Renal cortex interstitium (tissue), 11 donors: ENCODE measurements at regions not wholly inside any gene's neighbourhood (a gene's known extent, or its start where the extent isn't known, plus 50 kb on each side); places are given as distances from the start of the nearest gene placed in this dataset.

Experiments used
- DNase-seq, 11 donors: peaks; one replicate each; pipeline ENCODE4 v3.0.0-alpha.2; 2013; ENCODE audit warnings: low read depth in 9 of 11, low spot score in 4 of 11; ENCODE audit errors: extremely low read depth in 1 of 11

DNA sequence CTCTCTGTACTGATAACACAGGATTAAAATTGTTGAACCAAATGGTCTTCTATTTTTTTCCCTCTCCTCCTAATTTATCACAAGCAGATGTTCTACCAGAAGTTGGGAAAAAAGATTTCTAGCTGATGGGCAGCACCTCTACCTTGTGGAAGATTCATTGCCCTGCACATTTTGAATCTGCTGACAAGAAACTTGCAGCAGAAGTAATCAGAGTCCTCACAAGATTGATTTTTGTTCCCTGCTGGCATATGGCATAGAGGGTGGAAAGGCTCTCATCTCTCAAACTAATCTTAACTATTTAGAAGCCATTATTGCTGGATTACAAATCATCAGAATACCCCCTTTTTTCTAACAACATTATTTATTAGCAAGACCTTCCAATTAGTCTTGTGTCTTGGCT, 148.9 kb upstream of the MEIS2 start:
- DNase-seq, result no peak

- no peak for DNase-seq
Observed at GRCh38 chr15:37252530-37252929, 152.2 kb upstream of the MEIS2 start.

- DNase-seq, result peak in 1 of 11 donors; percentile 1
Observed at GRCh38 chr15:37253877-37254276, 153.5 kb upstream of the MEIS2 start.

GRCh38 chr15:37260255-37260654, 159.9 kb upstream of the MEIS2 start:
- DNase-seq, result no peak

DNA sequence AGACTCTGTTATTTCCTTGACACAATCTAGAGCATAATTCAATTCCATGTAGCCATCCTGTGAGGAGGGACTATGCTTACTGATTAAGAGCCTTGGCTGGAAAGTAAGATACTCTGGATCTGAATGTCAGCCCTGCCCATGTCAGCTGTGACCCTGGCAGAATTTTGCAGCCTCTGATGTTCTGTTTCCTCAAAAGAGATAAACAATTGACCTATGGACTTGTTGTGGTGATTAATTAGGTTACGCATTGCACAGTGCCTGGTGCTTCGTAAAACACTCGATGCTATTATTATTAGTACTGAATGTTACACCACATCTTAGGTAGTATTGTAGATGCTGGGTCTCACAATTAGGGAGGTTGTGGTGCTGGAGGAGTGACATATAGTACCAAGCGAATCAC, 161.3 kb upstream of the MEIS2 start:
- no peak for DNase-seq

DNA sequence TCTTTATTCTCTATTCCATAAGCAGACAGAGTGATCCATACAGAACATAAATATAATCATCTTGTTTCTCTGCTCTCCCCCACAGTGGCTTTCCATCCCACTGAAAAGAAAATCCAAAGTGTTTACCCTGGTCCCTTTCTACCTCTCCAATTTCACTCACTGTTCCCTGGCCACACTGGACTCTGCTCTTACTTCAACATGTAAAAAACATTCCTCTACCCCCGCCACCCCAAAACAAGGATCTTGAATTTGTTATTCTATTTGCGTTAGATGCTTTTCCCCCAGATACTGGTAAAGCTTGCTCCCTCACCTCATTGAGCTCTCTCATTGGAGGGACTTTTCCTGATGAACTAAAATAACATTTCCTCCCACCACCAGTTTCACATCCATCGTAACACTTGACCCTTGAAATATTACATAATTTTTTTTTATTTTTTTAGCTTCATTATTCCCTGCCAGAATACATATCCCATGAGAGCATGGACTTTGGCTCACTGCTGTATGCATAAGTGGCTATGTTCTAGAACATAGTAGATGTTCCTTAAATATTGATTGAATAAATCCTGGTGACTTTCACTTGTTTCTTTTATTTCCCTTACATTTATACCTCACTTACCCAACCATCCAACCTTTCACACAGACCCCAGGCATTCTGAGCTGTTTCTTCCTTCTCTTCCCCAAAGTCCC, 162.7 kb upstream of the MEIS2 start:
- no peak for DNase-seq

- peak in 1 of 11 donors; percentile 0 for DNase-seq
Observed at GRCh38 chr15:37289109-37289765, 188.9 kb upstream of the MEIS2 start.

GRCh38 chr15:37291920-37292319, 191.6 kb upstream of the MEIS2 start:
- DNase-seq, result no peak

DNA sequence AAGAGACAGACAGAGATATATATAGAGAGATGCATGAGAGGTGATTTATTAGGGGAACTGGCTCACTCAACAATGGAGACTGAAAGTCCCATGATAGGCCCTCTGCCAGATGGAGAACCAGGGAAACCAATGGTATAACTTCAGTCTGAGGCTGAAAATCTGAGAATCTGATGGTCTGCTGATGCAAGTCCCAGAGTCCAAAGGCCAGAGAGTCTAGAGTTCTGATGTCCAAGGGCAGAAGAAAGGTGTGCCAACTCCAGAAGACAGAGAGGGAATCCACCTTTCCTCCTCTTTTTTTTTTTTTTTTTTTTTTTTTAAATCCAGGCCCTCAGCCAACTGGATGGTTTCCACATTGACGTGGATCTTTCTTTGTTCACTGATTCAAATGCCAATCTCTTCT, 197.9 kb upstream of the MEIS2 start:
- no peak for DNase-seq

GRCh38 chr15:37339437-37339836, 239.1 kb upstream of the MEIS2 start:
- DNase-seq, result no peak

DNA sequence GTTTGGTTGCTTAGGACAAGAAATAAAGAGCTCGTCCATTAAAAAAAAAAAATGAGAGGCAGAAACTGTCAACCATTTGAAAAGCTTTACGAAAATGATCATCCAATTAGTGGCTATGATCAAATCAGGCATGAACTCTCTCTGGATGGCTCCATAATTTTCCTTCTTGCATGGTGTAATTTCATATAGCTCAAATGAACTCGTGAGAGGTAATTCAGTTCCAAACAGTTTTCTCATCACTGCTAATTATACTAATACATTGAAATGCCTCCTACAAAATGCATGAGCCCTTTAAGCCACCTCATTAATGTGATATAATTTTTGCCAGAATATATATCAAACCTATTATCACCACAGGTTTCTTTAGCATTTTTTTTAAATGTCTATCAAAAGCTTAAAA, 239.5 kb upstream of the MEIS2 start:
- no peak for DNase-seq

DNA sequence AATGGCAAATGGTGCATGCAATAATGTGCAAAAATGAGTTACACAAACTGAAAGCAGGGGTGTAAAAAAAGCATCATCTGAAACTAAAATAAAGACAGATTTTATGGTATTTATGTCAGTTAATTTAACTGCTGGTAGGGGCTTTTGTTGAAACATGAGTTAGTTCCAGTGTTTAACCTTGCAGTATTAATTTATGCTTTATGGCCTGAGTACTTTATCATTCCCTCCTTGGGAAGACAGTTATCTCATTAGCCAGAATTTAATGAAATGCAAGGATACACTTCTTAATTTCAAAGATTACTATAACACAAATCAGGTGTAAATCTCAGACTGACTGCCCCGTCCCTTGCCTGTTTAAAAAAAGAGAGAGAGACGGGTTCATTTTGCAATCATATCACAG, 240.1 kb upstream of the MEIS2 start:
- DNase-seq, result no peak

GRCh38 chr15:37359101-37359892, 258.9 kb upstream of the MEIS2 start:
- DNase-seq, result no peak

- DNase-seq, result no peak
Observed at GRCh38 chr15:37359893-37360290, 259.5 kb upstream of the MEIS2 start.

GRCh38 chr15:37360724-37361123, 260.4 kb upstream of the MEIS2 start:
- DNase-seq, result no peak

DNA sequence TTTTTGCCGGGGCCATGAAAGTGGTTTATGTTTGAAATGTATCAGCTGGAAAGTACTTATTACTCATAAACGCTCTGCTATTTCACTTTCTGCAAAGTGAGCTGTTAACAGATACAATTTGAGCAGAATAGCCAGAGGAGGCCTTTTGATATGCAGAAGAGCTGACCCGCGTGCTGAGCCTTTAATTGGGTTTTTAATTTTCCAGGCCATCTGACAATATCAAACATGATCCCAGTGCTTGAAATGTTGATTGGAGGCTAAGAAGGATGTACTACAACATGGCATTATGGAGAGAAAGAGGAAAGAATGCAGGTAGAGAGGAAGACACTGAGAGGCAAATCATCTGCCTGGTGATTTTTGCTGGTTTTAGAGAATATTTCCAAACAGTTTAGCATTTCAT, 261.3 kb upstream of the MEIS2 start:
- DNase-seq, result no peak

DNA sequence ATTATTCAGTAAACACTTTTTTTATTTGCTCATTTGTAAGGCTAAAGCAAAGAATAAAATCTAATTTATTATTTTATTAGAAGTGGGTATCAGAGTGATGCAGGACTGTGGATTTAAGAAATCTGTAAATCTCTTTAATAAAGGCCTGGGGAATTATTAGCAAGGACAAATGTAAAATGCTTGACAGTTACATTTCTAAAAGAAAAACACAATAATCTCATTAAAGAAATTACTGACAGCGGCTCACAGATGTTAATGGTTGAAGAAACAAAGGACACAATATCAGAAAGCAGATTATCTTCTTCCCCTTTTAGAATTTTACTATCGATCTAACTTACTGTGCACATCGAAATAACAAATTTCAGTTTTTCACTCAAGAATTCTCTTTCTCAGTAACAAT, 262.1 kb upstream of the MEIS2 start:
- DNase-seq, result no peak

DNA sequence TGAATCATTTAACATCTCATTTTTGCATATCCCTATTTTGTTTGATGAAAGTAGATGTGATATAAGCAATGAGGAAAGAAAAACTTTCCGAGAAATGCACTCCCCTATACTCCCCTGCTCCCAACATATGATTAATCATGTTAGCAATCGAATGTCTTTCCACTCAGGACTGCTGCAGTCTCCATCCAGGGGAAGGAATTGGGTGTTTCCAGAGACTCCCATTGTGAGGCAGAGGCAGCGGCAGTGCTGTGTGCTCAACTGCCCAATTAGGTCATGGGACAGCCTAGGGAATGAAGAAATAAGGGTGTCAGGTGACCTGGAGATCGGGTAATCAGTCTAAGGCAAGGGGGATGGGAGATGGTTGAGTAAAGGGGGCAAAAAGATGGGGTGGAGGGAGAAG, 268.6 kb upstream of the MEIS2 start:
- no peak for DNase-seq

GRCh38 chr15:37370941-37371340, 270.6 kb upstream of the MEIS2 start:
- no peak for DNase-seq

DNA sequence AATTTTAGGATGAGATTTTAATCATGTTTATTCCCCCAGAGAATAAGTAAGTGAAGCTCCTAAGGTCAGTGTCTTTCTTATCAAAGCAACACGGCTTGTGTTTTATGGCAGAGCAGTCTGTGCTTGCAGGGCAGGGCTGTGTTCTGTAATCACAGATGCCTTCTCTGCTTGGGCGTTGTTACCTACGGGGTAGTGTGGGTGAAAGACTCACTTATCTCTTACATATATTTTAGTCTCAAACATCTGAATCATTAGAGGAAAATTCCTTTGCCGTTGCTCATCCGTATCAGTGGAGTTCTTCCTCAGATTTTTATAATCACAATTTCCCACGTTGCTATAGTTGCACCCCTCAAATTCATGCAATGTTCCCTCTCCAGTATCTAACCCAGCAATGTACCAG, 271.7 kb upstream of the MEIS2 start:
- DNase-seq, result no peak
